HG03066 (cell line): ENCODE measurements at regions not wholly inside any gene's neighbourhood (a gene's known extent, or its start where the extent isn't known, plus 50 kb on each side); places are given as distances from the start of the nearest gene placed in this dataset.
"Not testable (repeated sequence)": the region's sequence is repeated elsewhere in the genome, so short reads cannot be mapped to it uniquely, and the experiment has no call there.

Source experiments
- ATAC-seq: cut with Tn5 transposase; IDR thresholded peaks from one replicate; pipeline ENCODE4 v1.9.1; 2021; ENCODE audit warnings: low read depth; ENCODE audit not compliant: unreplicated experiment

DNA sequence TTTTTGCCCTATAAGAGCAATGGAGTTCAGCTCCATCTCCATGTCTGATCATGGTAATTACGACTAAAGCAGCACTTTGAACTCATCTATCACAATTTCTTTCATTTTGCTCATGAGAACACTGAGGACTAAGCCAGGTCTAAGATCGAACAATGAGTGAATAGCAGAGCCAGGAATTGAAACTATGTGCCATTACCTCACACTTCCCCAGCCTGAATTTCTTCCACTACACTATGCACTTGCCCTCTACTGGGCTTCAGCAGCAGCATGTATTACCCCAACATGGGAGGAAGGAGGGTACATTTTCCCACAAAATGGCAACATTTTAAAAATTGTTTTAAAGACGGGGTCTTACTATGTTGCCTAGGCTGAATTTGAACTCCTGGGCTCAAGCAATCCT is 274.7 kb upstream of the FGF13 start:
- no peak for ATAC-seq

DNA sequence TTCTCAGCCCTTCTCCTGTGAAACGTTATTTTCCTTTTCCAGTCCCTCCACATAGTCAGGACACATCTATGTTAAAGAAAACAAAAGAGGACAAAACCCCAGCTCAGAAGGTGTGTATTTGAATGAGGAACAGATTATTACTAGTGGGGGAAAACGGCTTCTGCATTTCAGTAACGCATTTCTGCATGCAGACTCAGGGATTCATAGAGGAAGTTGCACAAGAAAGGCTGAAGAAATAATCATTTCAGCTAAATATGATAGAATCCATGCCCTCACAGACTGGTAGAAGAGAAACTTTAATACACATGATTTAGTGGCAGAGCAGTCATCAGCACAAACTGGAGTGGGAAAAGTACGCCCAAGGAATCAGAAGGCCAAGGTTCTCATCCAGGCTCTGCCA is 270.8 kb upstream of the FGF13 start:
- ATAC-seq, result no peak

DNA sequence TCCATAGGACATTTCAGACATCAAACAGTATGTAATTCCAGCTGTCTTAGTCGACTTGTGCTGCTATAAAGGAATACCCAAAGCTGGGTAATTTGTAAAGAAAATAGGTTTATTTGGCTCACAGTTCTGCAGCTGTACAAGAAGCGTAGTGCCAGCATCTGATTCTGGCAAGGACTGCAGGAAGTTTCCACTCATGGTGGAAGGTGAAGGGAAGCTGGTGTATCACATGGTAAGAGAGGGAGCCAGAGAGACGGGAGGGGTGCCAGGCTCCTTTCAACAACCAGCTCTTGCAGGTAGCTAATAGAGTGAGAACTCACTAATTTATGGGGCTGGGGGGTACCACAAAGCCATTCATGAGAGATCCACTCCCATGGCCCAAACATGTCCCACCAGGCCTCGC is 253.0 kb upstream of the FGF13 start:
- no peak for ATAC-seq

DNA sequence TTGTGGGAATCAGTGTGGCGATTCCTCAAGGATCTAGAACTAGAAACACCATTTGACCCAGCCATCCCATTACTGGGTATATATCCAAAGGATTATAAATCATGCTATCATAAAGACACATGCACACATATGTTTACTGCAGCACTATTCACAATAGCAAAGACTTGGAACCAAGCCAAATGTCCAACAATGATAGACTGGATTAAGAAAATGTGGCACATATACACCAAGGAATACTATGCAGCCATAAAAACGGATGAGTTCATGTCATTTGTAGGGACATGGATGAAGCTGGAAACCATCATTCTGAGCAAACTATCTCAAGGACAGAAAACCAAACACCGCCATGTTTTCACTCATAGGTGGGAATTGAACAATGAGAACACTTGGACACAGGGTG is 250.9 kb upstream of the FGF13 start:
- ATAC-seq, result not testable (repeated sequence)

DNA sequence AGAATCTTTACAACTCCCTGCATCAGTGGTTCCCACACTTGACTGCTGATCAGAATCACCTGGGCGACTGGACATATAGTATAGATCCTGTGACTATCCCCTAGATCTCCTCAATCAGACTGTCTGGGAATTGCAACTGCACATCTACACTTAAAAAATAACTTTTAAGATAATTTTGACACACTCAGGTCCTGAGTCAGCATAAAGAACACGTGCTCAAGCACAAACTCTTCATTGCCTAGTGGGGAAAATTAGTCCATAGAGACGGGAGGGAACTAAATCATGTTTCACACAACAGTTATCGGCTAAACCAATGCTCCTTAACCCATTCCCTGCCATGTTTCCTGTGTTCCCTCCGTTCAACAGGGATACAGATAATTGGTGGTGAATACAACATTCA is 243.5 kb upstream of the FGF13 start:
- ATAC-seq, result no peak

DNA sequence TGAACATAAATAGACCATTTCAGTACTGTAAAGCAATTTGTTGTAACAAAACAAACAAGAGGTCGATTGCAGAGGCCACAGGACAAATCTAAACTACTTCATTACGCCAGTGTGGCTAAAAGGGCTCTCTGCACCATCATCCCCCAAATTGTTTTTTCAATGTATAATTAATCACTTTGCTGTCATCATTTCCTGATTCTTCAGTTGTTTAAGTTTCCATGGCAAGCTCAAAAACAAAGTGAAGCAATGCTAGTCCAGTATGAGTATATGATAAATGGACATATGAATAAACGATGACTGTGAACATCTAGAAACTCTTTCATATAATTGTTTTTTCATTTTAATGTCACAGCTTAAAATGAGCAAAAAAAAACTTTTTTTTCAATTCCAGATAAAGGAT is 235.4 kb upstream of the FGF13 start:
- ATAC-seq, result no peak

DNA sequence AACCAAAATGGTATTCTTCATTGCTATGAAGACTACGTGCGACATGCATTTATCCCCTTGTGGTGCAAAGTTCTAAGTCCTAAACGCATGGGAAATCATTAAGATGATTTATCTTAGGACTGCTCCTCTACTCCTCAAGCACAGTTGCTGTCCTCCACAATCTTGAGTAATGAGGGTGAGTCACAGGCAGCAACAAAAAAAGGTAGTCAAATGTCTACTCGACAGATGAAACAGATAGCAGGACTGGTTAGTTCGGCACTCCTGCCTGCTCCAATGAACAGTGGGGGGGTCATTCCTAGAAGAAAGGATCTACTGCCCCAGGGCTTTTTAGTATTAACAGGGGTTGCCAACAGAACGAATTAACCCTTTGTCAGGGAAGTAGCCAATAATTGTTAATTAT is 233.7 kb upstream of the FGF13 start:
- no peak for ATAC-seq

DNA sequence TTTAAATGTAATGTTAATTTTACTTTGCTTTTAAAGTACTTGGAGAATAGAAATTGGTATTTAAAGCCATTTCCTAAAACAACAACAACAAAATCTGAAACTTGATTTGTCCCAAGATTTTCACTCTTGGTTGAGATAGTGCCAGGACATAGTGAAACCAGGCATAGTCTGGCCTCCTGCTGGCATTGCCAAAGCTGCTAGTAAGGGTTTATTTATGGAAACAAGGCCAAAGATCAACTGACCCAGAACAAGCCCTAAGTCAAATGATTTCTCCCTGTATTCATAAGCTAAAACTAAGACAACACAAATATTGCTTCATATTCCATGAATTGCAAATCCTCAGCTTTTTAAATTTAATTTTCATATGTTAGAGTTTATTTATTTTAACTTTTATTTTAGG is 227.5 kb upstream of the FGF13 start:
- ATAC-seq, result no peak

DNA sequence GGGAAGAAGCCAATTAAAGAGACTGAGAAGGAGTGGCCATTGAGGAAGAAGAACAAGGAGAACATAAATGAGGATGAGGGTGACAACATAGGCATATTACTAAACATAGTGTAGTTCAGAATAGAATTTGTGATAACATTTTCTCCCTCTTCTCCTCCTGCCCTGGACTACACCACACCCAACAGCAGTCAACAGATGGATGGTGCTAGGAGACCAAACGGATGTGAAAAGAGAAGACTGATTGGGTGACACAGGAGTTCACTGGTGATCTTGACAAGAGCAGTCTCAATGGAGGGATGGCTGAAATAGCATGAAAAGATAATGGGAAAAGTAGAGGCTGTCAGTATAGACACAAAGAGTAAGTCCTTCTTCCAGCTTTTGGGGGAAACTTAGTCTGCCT is 226.5 kb upstream of the FGF13 start:
- ATAC-seq, result no peak

DNA sequence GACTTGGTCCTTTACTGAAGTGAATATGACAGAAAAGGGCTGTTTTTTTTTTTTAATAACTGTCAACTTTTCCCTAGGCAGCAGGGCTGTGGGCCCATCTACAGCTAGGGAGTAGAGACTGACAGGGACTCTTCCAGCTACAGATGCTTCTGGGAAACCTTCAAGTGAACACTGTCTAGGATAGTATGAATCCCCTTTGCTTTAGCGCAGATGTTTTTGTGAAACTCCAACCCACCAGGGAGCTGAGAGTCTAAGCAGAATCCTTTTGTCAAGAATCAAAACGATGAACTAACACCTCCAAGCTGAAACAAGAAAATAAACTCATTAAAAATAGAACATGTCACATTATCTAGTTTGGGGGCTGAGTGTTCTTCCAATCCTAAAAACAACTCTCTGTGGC is 219.7 kb upstream of the FGF13 start:
- ATAC-seq, result no peak

DNA sequence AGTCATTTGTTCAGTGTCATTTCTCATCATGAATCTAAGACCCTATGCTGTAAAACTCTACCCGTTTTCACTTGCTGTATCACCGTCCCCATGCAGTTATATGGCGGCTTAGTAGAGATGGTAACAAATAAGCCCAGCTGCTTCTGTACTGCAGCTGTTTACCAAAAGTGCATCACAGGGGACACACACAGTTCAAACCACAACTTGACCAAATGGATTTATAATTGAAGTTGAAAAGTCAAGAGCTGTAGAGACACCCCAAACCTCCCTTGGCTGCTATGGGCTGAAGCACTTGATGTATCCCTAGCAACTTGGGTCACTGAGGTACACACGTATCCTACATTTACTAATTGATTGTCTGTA is 219.0 kb upstream of the FGF13 start:
- ATAC-seq, result no peak

DNA sequence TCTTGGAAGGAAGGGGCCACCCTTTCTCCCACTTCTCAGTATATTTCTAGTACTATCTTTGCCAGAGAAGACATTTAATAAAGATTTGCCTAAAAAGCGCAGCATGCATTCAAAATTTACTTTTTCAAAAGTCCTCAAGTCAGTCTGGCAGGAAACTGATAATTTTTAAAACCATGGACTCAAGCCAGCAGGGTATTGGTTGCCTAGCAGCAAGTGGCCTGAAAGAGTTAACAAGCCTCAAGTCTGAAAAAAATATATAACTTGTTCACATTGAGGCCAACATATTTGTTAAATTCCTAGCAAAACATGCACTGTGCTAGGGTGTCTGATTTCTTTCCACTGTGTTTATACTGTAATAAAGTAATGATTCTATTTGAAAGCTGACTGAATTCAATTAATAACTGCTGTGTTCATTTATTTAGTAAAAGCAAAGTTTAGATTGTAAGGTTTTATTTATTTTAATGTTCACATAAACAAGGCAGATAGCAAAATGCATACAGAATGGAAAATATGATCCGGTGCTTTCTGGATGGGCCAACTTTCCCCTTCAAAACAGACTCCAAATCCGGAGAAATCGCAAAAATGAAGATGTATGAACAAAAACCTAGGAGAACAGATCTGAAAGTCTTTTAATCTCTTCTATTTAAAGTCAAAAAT is 218.5 kb upstream of the FGF13 start:
- ATAC-seq, result no peak

DNA sequence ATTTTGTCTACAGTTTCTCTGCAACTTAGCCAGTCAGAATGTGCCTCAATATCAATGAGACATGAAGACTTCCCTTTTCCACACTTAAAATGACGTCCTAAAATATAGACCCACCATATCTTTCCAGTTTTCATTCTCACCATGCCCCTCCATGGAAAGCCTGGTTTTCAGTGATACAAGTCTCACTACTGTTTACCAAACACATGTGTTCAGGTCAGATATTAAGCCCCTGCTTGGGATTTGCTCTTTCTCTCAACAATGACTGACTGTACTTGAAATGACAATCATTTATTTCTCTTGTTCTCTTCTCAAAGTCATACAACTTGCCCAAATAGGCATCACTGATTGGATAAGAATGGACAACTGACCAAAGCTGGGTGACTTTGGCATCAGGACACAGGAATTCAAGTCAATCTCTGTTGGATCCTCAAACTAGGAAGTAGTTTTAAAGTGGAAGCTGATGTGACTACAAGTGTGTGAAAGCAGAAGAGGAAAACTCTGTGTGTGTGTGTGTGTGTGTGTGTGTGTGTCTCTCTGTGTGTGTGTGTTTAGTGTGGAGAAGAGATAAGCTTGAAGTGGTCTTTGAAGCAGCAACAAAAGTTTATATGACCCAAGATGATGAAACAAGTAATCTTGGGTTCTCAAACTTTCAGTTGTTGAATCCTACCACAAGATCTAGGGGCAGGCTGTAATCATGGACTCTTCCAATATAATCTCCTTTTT is 217.4 kb upstream of the FGF13 start:
- ATAC-seq, result no peak

DNA sequence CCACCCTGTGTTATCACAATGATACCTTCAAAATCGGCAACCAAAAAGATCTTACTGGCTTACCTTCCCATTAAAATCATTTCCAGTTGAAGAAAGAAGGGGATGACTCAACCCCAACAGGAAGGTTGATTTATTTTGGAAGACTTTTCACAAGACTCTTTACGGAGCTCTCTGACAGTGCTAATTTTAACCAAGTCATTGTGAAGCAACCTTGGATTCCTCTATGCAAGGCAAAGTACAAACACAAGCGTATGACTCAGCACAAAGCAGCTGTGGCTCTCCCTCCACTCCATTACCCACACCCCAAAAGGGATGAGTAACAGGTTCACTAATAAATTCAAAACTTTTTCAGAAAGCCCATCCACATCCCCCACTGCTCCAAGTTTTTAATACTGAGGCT is 213.8 kb upstream of the FGF13 start:
- ATAC-seq, result no peak

DNA sequence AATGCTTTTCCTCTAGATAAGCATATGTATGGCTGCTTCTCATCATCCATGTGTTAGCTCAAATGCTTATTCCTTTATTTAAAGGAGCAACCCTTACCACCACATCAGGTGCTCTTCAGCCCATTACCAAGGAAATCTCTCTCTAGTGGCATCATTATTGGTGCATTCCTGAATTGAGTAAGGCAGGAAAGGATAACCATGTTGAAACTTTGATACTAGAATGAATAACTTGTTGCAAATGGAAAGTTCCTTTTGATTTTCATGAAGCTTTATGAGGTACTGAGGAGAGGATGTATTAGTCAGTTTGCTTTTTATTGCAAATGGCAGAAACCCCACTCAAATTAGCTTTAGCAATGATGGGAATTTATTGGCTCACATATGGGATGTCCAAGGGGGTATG is 212.3 kb upstream of the FGF13 start:
- ATAC-seq, result no peak

DNA sequence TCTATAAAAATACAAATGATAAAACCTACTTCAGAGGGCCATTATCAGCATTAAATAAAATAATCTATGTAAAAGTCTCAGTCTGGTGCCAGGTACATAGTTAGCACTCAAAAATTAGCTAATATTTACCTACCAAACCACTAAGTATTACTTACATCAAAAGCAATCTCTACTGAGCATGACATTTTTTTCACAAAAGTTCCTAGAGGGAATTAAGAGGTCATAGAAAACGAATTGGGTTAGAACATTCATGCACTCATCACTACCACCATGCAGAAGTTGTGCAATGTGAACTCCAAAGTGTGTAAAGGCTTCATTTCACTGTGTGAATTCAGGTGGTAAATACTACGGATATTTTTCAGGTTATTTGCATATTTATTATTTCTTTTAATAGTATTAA is 209.5 kb upstream of the FGF13 start:
- ATAC-seq, result no peak

DNA sequence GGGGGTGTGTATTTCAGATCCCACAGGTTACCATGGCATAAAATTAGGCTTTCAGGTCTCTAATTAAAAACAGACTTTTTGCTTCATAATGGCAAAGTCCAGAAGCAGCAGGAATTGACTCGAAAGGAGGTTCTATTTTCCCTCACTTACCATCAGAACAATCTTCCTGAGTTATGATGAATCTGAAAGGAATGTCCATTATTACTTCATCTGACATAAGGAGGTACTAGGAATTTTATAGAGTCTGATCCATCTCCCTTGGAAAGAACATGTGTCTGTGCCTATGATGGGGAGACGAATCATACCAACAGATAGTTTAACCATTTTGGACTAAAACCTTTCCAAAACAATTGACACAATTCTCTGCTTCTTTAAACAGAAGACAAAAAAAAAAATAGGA is 206.3 kb upstream of the FGF13 start:
- ATAC-seq, result no peak

DNA sequence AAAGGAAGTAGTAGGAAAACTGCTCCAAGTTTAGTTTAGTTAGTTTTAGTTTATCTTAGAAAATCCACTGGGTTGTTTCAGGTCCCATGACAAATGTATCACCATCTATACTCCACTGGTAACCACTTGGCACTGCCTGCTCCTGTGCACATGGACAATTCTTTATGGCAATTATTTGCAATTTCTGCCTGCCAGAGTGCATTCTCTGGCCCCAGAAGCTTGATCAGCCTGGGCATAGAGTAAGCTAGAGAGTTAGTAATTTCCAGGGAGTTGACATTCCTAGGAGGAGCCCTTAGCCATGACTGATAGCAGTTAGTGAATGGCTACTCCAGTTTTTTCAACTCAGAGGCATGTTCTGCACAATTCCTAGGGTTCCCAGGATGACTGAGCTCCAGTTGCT is 203.2 kb upstream of the FGF13 start:
- no peak for ATAC-seq

DNA sequence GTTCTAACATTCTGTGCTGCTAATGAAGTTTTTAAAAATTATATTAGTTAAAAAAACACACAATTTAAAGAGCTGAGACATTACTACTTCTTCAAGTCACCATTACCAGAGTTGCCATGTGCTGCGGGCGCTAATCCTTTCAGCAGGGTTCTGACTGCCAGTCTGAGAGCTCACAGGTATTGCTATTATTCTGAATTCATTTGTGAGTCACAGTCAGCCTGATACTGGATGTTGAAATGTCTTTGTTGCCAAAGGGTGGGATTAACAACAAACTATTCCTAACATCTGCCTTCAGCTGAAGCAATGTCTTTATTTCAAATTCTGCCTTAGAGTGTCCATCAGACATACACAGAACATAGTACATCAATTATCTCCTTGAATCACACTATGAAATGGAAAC is 197.1 kb upstream of the FGF13 start:
- no peak for ATAC-seq

DNA sequence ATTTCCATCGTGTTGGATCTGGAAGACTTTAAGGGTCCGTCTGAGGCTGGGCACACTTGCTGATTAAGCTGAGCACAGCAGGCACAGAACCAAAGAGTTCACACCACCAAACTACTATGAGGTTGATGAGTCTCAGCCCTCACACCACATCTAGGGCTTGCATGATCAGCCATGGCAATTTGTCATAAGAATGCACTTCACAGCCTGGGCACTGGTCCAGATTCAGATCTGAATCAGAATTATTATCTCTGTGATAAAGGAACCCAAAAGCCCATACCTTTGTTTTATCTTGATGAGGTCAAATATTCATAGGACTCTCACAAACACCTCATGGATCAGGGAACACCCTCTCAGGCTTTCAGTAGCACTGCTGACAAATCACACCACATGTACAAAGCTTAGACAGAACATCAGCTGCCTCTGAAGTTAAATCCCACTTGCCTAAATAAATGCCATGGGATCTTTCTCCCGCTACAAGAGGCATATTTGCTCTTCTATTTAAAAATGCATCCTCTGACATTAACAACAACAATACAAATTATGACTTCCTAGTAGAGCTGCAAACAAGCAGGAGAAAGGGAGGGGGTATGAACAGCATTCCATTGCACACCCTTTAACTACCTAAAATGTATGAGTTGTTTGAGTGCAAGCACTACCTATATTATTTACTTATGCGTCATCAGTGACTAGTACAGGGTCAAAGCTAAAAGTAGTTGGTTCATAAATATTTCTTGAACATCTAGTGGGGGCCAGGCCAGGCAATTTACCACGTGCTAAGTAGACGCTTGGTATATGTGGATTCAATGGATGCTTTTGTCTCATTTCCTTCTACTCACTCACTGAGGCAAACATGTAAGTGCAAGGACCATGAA is 186.3 kb upstream of the FGF13 start:
- ATAC-seq, result no peak

DNA sequence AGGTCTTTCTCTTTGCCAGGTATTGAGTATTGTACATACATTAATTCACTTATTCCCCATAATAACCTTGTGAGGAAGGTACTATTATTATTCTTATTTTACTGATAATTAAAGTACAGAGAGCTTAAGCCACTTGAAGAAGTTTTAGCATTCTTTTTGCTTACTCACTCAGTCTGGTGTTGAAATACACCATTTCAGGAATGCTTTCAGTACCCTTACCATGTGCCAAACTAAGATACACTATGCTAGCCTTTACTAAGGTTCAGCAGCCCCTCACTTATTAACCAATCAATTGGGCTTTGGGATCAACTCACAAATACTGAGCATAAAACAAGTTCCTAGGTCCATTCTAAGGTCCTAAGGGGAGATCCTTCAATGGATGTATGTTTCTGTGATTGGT is 179.0 kb upstream of the FGF13 start:
- ATAC-seq, result no peak

DNA sequence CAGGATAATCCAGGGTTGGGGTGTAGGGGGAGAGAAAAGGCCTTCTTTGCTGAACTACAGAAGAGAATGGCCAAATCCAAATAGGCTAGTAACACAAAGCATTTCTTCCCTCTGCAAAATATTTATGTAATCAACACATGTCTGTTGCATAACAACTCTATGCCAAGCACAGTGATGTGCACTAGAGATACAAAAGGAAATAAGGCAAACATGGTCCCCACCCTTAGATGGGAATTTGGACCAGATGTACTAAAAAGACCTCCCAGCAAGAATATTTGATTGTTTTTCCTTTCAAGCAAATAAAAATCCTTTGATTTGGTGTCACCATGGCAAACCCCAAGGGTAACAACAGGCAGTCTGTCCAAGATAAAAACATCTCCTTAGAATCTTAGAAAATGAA is 177.6 kb upstream of the FGF13 start:
- ATAC-seq, result no peak
